Adrenal gland (tissue), 5 donors: ENCODE measurements at regions not wholly inside any gene's neighbourhood (a gene's known extent, or its start where the extent isn't known, plus 50 kb on each side); places are given as distances from the start of the nearest gene placed in this dataset.

Experiments used
- POLR2A ChIP-seq, 2 donors: fragments of 450-650 bp; IDR thresholded peaks; one replicate each; pipeline ENCODE4 v1.6.1; 2017; ENCODE audit warnings: antibody characterized with exemption in 2 of 2, mild to moderate bottlenecking in 2 of 2, moderate library complexity in 1 of 2
- TF ChIP-seq, protein P1 (sequence below), 6 experiments: fragments of 450-650 bp in 4 of 6; fragments of 200-600 bp in 2 of 6; sonication (generic) in 1 of 6; IDR thresholded peaks; 1 replicate in 5 of 6; 2 replicates in 1 of 6; pipeline versions ENCODE4 v1.5.1 to v1.8.0; 2016 to 2021; ENCODE audit warnings: antibody characterized with exemption in 6 of 6, mild to moderate bottlenecking in 2 of 6, moderate library complexity in 1 of 6
- donor health status: DM: no; HTN: no; CAD: no.

DNA sequence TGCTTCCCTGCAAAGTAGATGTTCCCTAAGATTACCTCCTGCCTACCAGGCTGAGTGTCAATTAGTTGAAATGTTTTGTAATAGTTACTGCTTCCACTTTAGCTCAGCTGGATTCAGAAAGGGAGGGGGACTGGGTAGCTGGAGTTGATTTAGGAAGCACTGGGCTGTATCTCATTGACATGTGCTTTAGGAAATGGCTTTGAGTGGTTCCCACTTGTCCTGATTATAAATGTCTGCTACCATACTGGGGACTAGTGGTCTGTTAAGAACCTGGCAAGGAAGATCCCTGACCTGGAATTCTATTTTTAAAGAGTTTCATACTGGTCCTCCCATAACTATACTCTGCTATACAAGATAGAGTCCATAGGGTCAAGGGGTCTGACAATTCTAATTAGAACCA is 363.9 kb upstream of the PPP1R2C start:
- TF ChIP-seq, protein P1, sequence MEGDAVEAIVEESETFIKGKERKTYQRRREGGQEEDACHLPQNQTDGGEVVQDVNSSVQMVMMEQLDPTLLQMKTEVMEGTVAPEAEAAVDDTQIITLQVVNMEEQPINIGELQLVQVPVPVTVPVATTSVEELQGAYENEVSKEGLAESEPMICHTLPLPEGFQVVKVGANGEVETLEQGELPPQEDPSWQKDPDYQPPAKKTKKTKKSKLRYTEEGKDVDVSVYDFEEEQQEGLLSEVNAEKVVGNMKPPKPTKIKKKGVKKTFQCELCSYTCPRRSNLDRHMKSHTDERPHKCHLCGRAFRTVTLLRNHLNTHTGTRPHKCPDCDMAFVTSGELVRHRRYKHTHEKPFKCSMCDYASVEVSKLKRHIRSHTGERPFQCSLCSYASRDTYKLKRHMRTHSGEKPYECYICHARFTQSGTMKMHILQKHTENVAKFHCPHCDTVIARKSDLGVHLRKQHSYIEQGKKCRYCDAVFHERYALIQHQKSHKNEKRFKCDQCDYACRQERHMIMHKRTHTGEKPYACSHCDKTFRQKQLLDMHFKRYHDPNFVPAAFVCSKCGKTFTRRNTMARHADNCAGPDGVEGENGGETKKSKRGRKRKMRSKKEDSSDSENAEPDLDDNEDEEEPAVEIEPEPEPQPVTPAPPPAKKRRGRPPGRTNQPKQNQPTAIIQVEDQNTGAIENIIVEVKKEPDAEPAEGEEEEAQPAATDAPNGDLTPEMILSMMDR (IDR thresholded peaks at IDR 0.05): no peak
- TF ChIP-seq POLR2A (IDR thresholded peaks at IDR 0.05): no peak
